H1 (cell line): ENCODE measurements at regions not wholly inside any gene's neighbourhood (a gene's known extent, or its start where the extent isn't known, plus 50 kb on each side); places are given as distances from the start of the nearest gene placed in this dataset.

Source experiments
- CTBP2 ChIP-seq: IDR thresholded peaks from 2 replicates; pipeline ENCODE4 v1.7.0; 2011; ENCODE audit warnings: borderline replicate concordance, mild to moderate bottlenecking, moderate library complexity, mixed read lengths, low read length; ENCODE audit not compliant: insufficient read depth, insufficient read length
- MAFK ChIP-seq: IDR thresholded peaks from 2 replicates; pipeline ENCODE4 v1.6.1; 2012; ENCODE audit warnings: low read depth, mild to moderate bottlenecking, improper control_type of control experiment, low read length
- SIRT6 ChIP-seq: IDR thresholded peaks from one replicate; pipeline ENCODE4 v1.7.1; 2012; ENCODE audit warnings: low read length, inconsistent platforms
- TF ChIP-seq, protein P1 (sequence below): IDR thresholded peaks from 2 replicates; pipeline ENCODE4 v1.6.1; 2011; ENCODE audit warnings: low read length, improper control_type of control experiment

DNA sequence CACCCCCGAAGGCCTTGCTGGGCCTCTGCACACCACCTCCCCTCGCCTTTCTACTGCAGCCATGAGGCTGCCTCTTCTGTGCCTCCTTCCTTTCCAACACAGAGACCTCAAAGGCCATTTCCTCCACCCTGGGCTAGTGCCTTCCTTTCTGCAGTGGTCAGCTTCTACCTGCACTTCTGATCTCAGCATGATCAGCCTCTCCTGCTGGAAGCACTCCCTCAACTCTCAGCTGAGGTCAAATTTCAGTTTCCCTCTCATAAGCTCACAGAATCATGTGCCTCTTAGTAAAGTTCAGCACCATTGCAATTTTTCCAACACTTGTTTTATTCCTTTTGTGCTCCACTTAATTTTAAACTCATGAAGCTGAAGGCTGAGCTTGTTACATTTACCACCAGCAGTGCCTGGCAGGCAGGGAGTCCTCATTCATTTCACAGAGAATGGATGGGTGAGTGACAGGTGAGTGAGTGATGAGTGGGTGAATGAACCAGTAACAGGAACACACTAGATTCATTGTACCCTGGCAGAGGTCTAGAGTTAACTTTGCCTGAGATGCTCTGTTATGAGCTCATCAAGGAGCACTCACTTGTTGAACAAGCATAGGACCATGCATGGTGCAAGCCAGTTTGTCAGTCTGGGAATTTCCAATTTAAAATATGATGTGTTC is 124.0 kb upstream of the PRSS58 start:
- no peak for TF ChIP-seq CTBP2
- TF ChIP-seq SIRT6 = no peak
- TF ChIP-seq MAFK = no peak
- TF ChIP-seq, protein P1, sequence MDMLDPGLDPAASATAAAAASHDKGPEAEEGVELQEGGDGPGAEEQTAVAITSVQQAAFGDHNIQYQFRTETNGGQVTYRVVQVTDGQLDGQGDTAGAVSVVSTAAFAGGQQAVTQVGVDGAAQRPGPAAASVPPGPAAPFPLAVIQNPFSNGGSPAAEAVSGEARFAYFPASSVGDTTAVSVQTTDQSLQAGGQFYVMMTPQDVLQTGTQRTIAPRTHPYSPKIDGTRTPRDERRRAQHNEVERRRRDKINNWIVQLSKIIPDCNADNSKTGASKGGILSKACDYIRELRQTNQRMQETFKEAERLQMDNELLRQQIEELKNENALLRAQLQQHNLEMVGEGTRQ = no peak
